ENCODE measurements at regions not wholly inside any gene's neighbourhood (a gene's known extent, or its start where the extent isn't known, plus 50 kb on each side); places are given as distances from the start of the nearest gene placed in this dataset.

GRCh38 chrX:99857455-99857854 lies 552.6 kb downstream of the PCDH19 start:
- TF ChIP-seq, protein P1, sequence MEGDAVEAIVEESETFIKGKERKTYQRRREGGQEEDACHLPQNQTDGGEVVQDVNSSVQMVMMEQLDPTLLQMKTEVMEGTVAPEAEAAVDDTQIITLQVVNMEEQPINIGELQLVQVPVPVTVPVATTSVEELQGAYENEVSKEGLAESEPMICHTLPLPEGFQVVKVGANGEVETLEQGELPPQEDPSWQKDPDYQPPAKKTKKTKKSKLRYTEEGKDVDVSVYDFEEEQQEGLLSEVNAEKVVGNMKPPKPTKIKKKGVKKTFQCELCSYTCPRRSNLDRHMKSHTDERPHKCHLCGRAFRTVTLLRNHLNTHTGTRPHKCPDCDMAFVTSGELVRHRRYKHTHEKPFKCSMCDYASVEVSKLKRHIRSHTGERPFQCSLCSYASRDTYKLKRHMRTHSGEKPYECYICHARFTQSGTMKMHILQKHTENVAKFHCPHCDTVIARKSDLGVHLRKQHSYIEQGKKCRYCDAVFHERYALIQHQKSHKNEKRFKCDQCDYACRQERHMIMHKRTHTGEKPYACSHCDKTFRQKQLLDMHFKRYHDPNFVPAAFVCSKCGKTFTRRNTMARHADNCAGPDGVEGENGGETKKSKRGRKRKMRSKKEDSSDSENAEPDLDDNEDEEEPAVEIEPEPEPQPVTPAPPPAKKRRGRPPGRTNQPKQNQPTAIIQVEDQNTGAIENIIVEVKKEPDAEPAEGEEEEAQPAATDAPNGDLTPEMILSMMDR (IDR thresholded peaks at IDR 0.05) = no peak
- no peak for TF ChIP-seq POLR2A (IDR thresholded peaks at IDR 0.05)

Data from esophagus squamous epithelium (tissue), 4 donors.